Left colon (tissue), 2 donors: ENCODE measurements at regions not wholly inside any gene's neighbourhood (a gene's known extent, or its start where the extent isn't known, plus 50 kb on each side); places are given as distances from the start of the nearest gene placed in this dataset.

Source experiments
- ATAC-seq: fragments of 200-7000 bp; cut with Tn5 transposase; one replicate; pipeline ENCODE4 v1.9.1; 2020; ENCODE audit warnings: mild to moderate bottlenecking, moderate library complexity
- DNase-seq, 2 donors: peaks; one replicate each; pipeline ENCODE4 v3.0.0-alpha.2; 2020
- intact Hi-C, 2 donors: fragments of 100-400 bp; cut with DNase I in 1 of 2; cut with micrococcal nuclease in 1 of 2; formaldehyde crosslinking; loops; one replicate each; pipeline versions ENCODE4 v1.11.2 to v1.14.0; 2022; cut with DNase I, micrococcal nuclease
- donor health status: DM: no; HTN: no; CAD: no.
- donor health status: DM: yes; HTN: yes; CAD: no.

DNA sequence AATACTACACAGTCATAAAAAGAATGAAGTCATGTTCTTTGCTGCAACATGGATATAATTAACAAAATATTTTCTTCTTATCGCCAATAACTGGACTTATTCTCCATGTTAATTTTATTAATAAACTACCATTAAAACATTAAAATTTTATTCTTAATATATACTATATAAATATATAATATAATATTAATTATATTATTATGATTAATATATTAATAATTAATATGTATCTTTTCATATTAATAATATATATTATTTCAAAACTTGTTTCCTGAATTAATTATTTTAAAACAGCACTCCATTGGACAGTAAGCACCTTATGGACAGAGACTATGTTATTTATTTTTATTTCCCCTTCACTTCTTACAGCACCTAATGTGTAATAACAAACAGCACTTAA lies 182.8 kb downstream of the ARL4A start:
- DNase-seq (no peak), ATAC-seq (no peak)
- intact Hi-C loops: no loop called here

DNA sequence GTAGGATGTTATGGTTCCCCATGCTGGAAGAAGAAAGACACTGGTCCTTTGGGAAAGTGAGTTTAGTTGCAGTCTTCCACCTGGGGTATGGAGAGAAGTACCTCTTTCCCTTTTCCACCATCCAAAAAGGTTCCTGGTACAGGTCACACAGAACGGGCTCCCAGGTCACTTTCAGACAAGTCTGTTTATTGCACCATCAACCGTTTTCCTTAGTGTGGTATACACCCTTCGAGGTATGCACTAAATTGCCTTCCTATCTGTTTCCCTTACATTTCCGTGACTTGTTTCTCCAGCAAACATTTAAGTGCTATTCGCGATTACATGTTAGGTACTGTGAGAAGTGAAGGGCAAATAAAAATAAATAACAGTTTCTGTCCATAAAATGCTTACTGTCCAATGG lies 185.1 kb downstream of the ARL4A start:
- peak; percentile 93 for ATAC-seq
- DNase-seq: no peak

DNA sequence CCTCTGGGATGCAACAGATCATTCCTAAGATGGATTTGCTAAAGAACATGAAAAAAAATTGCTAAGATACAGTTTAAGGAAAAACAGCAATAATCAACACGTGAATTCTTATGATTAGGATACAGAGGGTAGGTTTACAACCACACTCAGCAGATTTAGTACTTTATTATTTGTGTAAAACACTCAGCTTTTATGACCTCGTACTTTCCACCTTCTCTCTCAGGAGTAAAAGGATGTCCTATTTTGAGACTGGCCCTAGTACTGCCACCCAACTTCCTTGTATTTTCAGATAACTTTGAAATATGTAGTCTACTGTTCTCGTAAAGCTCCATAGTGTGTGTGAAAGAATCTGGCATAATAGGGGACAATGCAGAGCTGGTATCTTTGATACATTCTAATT lies 186.1 kb downstream of the ARL4A start:
- ATAC-seq (peak; percentile 76), DNase-seq (no peak)
- intact Hi-C loops: no loop called here

More for the DNA sequence above, 185.1 kb downstream of the ARL4A start:
- intact Hi-C loops: no loop called here

DNA sequence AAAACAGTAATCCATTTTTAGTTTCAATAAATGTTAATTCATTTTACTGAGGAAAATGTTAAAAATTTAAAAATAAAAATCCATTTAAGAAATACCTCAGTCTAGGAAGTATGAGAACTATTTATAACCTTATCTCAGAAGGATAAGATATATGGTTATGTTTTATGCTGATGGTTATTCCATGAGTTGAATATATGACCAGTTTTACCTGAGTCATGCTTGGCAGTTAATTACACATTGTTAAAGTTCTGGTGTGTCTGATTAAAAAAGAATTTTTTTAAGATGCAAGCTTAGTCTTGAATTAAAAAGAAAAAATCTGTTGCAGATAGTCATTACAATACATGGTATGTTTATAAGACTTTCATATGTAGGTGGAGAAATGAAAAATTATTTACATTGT lies 191.7 kb downstream of the ARL4A start:
- DNase-seq (no peak), ATAC-seq (no peak)
- intact Hi-C loops: no loop called here

DNA sequence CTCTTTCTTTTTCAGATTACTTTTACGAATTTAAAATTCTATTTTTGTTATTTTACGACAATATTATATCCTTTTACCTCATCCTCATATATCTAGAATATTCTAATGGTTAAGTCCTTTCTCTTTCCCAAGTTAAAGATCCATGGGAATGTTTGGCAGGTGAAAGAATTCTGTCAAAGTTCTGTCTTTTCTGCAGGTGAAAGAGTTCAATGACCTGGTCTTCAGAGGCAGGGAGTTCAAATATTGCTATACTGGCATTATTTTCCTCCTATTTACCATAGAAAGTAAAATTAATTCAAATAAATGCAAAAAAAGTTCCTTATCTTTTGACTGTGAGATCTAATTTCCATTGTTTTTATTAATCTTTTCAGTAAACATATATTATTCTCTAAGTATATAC lies 194.3 kb downstream of the ARL4A start:
- no peak for ATAC-seq
- intact Hi-C loops: no loop called here
- no peak for DNase-seq

DNA sequence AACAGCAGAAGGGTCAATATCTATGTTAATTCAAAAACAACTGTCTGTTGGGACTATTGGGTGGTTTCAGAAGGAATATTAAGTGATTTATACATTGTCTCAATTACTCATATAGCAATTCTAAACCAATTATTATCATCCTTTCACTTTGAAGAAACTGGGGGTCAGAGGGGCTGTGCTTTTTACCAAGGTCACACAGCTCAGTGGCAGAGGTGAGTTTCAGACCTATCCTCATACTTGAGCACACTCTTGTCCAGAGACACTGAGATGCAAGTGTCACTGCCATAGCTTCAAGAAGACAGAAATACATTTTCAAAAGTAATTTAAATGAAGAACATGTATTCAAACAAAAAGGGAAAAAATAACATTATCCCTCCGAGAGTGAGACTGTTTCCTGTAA lies 195.3 kb downstream of the ARL4A start:
- intact Hi-C loops: no loop called here
- DNase-seq (no peak), ATAC-seq (no peak)

DNA sequence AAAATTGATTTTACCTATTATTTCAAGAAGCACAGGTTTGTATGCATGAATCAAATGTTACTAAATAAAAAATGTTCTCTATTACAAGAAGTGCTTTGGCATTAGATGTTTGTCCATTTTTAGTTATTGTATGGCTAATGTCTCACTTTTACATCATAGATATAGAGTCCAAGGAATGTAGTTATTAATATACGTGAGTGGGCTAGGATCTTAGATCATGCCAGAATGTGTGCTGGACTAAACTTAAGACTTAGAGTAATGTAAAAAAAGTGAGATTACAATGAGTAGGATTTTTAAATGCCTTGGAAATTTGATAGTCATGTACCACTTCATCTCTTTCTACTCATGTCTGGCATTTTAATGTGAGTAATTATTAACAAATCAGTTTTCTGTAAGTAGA lies 196.6 kb downstream of the ARL4A start:
- DNase-seq: no peak
- intact Hi-C loops: no loop called here
- no peak for ATAC-seq

DNA sequence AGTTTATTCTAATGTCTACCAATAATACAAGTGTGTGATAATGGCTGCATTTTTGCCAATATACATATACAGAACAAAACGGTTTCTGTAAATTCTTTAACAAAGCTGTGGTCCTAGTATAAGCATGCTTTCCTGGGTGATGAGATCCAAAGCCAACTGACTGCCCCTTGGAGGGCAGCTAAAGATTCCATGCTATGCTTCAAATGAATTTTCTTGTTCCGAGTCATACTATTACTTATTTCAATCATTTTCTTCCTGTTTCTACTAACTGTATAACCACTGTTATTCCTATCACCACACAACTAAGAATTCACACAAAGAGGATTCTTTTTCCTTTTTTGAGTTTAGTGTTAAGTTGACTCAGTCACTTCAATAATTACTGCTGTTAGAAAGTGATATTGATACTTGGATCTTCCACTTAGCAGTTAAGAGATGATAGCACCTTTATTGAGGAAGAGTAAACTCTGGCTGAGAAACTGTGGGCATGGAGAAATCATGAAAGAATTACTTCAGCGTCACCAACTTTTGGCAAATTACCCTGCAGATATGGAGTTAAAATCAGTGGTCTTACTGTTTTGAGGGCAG lies 197.5 kb downstream of the ARL4A start:
- ATAC-seq: no peak
- intact Hi-C loops: no loop called here
- no peak for DNase-seq

DNA sequence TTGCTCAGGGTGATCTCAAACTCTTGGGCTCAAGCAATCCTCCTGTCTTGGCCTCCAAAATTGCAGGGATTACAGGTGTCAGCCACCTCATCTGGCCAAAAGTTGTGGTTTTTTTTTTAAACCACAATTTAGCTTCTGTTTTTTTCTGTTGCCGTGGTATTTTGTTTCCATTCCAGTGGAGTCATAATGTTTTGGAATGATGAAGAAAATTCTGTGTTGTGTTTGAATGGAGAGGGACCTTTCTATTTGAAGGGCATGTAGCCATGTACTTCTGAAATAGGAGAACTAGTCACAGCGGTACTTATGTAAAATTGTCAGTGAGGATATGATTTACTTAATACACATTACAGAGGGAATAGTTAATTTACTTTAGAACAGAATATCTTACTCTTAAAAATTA lies 201.3 kb downstream of the ARL4A start:
- intact Hi-C loops: no loop called here
- ATAC-seq (no peak), DNase-seq (no peak)

DNA sequence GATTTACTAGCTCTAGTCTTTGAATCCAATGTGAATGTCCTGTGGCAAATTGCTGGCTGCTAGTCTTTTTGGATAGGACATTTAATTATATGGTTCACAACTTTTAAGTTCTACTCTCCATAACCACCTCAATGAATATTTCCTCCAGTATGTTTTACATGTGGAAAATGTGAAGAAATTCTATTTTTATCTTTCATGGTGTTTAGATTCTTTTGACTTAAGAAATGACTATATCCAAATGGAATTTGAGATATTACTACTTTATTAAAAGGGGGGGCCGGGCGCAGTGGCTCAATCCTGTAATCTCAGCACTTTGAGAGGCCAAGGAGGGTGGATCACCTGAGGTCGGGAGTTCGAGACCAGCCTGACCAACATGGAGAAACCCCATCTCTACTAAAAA lies 202.0 kb downstream of the ARL4A start:
- ATAC-seq (no peak), DNase-seq (no peak)
- intact Hi-C loops: no loop called here

DNA sequence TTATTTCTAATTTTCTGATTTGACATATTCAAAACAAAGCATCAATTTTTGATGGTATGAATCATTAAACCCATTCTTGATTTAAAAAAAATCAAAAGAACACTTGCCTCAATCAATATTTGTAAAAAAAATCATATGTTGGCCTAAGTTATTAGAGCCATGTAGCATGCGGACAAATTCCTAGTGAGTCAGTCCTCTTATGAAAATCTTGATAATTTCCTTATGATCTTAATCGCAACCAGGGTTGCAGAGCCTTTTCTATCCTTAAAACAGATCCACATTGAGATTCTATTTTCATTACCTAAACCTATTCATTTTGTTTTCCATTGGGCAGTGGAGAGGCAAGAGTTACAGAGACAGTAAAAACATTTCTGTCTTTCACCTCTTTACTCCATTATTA lies 203.2 kb downstream of the ARL4A start:
- ATAC-seq (no peak), DNase-seq (no peak)
- intact Hi-C loops: no loop called here

DNA sequence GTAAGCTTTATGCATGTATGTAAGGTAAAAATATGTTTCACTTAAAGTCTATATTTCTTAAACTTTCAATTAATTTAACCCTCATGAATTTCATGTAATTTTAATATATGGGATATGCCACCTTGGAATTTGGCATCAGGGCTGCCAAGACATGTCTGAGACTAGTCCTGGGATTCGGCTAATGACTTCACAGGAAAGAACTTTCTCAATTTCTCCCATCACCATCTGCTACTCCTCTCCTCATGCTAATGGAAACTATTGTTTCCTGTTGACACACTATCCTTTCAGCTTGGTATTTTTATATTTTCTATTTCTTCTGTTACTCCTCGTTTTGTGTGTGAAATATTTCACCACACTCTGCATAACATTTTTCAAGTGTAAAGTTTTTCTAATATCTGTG lies 205.9 kb downstream of the ARL4A start:
- ATAC-seq (no peak), DNase-seq (no peak)
- intact Hi-C loops: no loop called here

DNA sequence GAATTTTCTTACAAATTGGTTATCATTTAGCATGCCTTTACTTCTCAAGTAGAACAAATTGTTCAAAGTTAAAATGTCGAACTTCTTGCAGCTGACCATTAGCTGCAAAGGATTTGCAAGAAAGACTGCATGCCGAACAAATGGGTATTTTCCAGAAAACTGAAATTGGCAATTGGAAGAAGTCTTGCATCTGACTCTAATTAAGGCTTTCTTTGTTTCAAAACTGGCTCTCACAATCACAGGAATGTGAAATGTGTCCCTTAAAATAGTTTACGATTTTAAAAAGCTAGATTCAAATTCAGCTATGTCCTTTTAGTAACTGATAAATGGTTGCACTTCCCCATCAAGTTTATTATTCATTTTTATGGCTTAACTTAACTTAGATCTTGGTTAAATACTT lies 207.9 kb downstream of the ARL4A start:
- intact Hi-C loops: no loop called here
- no peak for ATAC-seq
- DNase-seq: no peak

DNA sequence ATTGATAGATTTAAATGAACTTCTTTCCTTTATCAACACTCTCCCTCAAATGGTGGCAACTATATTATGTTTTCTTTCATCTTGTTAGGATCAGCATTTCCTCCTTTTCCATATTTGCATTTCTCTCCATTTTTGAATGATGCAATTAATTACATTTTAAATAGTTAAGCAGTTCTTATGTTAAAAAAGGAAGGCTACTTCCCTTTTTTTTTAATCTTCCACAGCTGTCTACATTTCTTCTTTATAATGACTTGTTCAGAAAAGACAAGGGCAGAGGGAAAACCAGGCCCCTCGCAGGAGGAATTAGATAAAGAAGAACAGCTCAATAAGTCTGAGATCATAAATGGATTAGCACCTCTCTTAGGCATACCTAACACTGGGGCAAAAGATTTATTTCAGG lies 208.9 kb downstream of the ARL4A start:
- DNase-seq: no peak
- intact Hi-C loops: no loop called here
- no peak for ATAC-seq

DNA sequence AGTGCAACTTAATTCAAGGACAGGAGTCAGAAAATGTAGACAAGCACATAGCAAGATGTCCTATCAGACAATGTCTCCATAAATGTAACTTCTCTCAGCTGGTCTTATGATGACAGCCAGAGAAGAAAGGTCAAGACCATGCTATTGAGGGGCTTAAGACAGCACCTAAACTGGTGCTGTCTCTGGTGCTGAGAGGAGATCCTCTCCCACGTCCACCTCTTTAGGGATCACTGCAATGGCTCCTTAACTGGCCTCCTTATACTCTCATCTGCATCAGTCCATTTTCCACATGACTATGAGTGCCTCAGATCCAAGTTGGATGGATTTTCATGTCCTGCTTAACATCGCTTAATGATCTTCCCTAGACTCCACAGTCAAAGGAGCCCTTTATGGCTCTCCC lies 210.6 kb downstream of the ARL4A start:
- intact Hi-C loops: no loop called here
- ATAC-seq: no peak
- DNase-seq: no peak

DNA sequence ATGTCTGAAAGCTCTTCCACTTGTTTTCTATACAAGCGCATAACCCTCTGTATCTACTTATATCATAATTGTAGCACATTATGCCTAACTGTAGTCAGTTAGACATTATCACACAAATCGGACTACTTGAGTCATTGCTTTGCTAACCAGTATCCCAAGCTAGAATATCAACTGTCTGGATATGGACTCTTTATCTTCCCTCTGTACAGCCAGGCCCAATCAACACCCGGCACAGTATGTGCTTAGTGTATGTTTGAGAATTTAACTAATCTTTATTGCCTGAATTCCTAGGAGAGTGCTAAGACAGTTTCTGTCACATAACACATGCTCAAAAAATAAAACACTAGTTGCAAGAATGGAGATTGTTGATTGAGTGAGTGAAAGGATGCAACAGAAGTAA lies 211.2 kb downstream of the ARL4A start:
- ATAC-seq (no peak), DNase-seq (no peak)
- intact Hi-C loops: no loop called here

DNA sequence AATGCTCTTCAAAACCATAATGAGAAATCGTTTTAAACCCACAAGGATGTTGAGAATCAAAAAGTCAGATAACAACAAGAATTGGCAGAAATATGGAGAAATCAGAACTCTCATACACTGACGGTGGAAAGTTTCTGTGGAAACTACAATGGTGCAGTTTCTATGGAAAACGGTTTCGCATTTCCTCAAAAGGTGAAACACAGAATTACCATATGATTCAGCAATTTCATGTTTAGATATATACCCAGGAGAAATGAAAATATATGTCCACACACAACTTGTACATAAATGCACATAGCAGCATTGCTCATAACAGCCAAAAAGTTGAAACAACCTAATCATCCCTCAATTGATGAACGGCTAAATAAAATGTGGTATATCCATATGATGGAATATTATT lies 218.2 kb downstream of the ARL4A start:
- DNase-seq (no peak), ATAC-seq (no peak)
- intact Hi-C loops: no loop called here

DNA sequence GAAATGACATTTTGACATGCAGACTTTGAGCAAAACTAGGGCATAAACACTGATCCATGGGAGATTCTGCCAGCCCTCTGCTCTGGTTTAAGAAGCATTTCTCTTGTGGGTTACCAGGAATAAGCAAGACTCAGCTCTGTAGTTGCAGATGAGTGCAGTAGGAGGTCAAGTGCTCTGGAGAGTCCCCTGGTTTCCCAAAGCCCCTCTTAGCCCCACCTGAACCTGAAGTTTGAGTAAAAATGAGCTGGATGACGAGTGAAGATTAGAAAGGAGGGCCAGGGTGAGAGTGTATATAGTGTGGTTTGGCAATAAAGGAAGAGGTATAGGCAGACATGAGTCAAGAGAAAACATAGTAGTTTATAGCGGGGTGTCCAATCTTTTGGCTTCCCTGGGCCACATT lies 220.3 kb downstream of the ARL4A start:
- DNase-seq (no peak), ATAC-seq (no peak)
- intact Hi-C loops: no loop called here

DNA sequence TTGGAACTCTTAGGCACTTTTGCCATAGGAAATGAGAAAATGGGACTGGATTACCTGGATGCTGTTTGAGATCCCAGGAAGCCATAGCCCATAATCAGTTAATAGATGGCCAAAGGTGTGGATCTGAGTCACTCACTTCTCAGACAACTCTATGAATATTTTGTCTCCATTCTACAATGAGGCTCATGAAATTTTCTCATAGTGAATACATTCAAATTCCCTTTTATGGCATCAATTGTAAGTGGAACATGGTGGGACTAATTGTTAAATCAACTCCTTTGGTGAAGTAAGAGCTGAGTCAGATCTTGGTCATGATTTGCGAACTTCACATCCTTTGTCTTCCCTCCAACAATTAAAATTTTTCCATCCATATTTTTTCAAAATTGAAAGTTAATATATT lies 222.1 kb downstream of the ARL4A start:
- intact Hi-C loops: no loop called here
- DNase-seq: no peak
- ATAC-seq: no peak

DNA sequence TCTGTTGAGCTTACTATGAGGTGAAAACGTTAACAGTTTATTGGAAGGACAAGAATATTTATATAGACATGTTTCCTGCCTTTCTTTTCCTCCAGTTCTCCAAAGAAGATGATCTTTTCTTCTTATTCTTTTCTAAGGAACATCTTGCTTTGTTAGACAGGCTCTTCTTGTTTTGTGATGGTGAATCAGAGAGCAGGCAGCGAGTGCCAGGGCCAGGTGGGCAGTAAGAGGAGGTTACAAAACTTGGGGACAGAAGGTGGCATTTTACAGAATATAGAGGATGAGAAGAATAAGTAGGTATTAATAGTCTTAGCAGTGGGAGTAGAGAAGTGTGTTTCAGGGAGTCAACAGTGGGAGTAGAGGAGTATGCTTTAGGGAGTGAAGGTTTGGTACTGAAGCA lies 223.6 kb downstream of the ARL4A start:
- DNase-seq (no peak), ATAC-seq (no peak)
- intact Hi-C loops: no loop called here

DNA sequence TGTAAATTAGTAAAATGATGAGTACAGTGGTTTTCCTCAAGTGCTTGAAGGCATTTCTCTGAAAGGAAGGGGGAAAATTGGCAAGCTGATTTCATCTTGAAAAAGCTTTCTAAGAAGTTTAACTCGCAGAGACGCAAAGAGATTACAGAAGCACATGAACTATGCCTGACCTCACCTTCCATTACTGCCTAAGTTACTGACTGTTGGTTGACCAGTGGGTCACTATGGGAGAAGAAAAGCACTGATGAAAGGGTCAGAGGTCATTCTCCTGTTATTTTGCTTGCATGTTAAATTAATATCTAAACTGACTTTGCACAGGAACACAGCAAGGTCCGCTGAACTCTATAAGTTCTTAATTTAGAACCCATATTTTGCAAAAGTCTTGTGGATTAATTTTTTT lies 225.6 kb downstream of the ARL4A start:
- intact Hi-C loops: no loop called here
- no peak for ATAC-seq
- no peak for DNase-seq

DNA sequence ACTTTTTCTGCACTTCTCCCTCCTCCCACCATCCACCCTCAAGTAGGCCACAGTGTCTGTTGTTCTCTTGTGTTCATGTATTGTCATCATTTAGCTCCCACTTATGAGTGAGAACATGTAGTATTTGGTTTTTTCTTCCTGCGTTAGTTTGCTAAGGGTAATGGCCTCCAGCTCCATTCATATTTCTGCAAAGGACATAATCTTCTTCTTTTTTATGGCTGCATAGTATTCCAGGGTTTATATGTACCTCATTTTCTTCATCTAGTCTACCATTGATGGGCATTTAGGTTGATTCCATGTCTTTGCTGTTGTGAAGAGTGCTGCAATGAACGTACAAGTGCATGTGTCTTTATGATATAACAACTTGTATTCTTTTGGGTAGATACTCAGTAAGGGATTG lies 230.4 kb downstream of the ARL4A start:
- no peak for DNase-seq
- no peak for ATAC-seq
- intact Hi-C loops: no loop called here
